GM13976 (cell line): ENCODE measurements at regions not wholly inside any gene's neighbourhood (a gene's known extent, or its start where the extent isn't known, plus 50 kb on each side); places are given as distances from the start of the nearest gene placed in this dataset.
A peak's percentile ranks its signal among the peaks of the same experiment; 100 is the strongest.

Experiments used
- DNase-seq: peaks from one replicate; pipeline ENCODE4 v3.0.0; 2012; ENCODE audit warnings: low spot score
- CTCF ChIP-seq: IDR thresholded peaks from 2 replicates; pipeline ENCODE4 v1.5.1; 2012; ENCODE audit warnings: borderline replicate concordance, mild to moderate bottlenecking; ENCODE audit not compliant: insufficient read depth; ENCODE audit errors: extremely low read depth, missing control alignments, control extremely low read depth
- in situ Hi-C: fragments of 300-500 bp; cut with MboI; formaldehyde crosslinking; loops from one replicate; pipeline ENCODE4 v1.12.0; 2022; ENCODE audit warnings: low sequenced_read_pairs, mixed read lengths, inconsistent platforms; ENCODE audit not compliant: unreplicated experiment

DNA sequence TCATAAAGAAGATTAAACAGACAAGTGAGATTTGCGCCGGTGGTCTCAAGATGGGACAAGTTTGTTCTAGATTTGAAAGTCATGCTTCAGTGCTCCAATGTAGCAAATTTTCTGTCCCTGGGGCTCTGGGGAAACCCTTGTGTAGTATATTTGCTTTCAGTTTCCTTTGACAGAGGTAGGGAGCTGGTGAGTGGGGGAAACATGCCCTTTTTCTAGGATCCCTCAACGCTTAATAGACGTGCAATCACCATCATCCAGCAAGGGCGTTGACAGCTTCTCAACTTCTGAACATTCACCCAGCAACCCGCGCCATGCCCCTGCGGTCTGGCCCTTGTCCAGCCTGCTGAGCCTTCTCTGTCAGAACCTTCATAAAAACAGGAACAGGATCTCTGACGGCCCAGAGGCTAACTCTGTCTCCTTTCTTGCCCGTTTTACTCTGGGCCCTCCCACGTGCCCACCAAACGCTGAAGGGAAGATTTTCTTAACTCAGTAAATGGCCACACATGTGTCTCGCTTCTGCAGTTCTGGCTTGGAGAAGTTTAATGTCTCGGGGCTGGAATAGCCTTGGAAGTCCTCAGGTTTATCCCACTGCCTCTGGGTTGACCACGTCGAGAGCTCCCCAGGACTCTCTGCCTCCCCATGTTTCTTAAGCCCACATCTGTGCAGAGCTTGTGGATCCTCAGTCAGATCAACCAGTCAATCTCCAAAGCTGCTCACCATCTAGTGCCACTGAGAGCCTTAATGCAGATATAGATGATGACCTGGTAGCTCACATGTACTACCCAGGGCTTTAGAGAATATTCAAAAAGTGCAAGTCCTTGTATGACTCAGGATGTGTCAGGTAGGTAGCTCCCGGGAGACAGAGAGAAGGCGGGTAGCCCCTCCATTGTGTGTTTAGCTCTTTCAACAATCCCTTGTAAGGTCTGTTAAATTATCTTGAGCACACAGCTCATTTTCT lies 58.1 kb upstream of the CCND2 start:
- TF ChIP-seq CTCF = no peak
- in situ Hi-C loops = no loop called here
- DNase-seq = peak; percentile 70

DNA sequence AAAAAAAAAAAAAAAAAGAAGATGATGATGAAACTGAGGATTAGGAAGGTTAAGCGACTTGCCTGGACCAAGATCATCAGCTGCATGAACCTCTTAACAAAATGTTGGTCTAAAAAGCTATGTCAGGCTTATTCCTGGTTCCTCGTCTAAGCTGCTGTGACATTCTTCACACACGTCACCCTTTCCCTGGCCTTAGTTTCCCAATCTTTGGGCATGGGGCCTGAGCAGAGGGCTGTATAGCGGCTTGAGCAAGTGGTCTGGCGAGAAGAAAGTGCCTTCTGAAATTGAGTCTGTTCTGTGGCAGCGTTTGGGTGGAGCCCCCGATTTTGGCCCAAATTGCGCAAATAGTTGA lies 58.7 kb upstream of the CCND2 start:
- no peak for TF ChIP-seq CTCF
- in situ Hi-C loops = no loop called here
- DNase-seq = no peak

DNA sequence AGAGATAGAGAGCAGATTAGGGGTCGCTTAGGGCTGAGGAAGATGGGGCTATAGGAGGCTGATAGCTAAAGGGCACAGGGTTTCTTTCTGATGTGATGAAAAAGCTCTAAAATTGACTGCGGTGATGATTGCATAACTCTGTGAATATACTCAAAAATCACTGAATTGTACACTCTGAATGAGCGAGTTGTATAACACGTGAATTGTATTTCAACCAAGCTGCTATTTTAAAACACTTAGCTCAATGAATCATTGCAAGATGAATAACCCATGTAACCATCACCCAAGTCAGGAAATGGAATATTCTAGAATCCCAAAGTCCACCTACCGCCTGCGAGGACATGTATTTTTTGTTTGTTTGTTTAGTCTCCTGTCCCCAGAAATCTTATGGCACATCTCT lies 60.1 kb upstream of the CCND2 start:
- no peak for DNase-seq
- in situ Hi-C loops = no loop called here
- TF ChIP-seq CTCF = no peak

- in situ Hi-C loops = no loop called here
- no peak for DNase-seq
- no peak for TF ChIP-seq CTCF
These were observed 60.7 kb upstream of the CCND2 start for GRCh38 chr12:4212845-4213244.

DNA sequence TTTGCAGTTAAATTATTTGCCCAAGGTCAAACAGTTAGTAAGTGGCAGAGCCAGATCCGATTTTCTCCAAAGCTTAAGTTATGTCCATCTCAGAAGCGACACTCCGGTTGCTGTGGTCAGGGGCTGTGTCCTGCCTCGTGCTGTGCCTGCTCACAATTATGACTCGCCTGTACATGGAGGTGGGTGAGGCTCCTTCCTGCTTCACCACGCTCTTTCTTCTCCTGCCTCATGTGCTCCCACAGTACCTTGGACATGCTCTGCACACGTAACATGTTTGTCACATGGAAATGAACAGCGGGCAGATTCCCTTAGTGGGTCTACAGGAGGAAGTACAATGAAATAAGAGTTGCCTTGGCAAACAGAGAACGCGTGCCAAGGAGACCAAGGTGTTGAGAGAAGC lies 62.2 kb upstream of the CCND2 start:
- in situ Hi-C loops = no loop called here
- TF ChIP-seq CTCF = no peak
- no peak for DNase-seq

DNA sequence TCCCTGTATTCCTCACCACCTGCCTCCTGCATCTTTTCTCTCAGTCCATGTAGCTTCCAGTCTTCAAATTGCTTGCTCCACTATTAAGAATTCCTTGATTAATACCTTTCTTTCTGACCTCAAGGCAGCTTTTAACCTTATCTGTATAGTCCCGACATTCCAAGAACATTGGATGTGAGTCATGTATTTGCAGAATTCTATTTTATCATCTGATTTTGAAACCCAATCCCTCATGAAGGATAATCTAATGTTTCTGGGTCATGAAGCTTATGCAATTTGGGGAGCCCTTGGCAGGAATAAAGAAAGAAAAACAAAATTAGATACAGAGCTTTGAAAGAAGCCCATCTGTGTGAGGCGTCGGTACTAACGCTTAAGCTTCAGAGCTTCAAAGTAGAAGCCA lies 63.4 kb upstream of the CCND2 start:
- TF ChIP-seq CTCF = no peak
- DNase-seq = no peak
- in situ Hi-C loops = no loop called here

GRCh38 chr12:4206470-4206869 lies 67.1 kb upstream of the CCND2 start:
- DNase-seq = no peak
- in situ Hi-C loops = no loop called here
- no peak for TF ChIP-seq CTCF
